GM18868 (cell line): ENCODE measurements at regions not wholly inside any gene's neighbourhood (a gene's known extent, or its start where the extent isn't known, plus 50 kb on each side); places are given as distances from the start of the nearest gene placed in this dataset.
"Not testable (repeated sequence)": the region's sequence is repeated elsewhere in the genome, so short reads cannot be mapped to it uniquely, and the experiment has no call there.

Source experiments
- ATAC-seq: cut with Tn5 transposase; IDR thresholded peaks from one replicate; pipeline ENCODE4 v1.9.1; 2021; ENCODE audit warnings: mild to moderate bottlenecking, moderate library complexity; ENCODE audit not compliant: unreplicated experiment

GRCh38 chr3:82628385-82629014 is 867.1 kb upstream of the GBE1 start:
- no peak for ATAC-seq

GRCh38 chr3:82627733-82628132 is 866.3 kb upstream of the GBE1 start:
- ATAC-seq, result no peak

- not testable (repeated sequence) for ATAC-seq
Measured at GRCh38 chr3:82620744-82621143, 859.3 kb upstream of the GBE1 start.

- ATAC-seq, result no peak
Measured at GRCh38 chr3:82618594-82618993, 857.1 kb upstream of the GBE1 start.

- no peak for ATAC-seq
Measured at GRCh38 chr3:82610236-82610635, 848.8 kb upstream of the GBE1 start.

GRCh38 chr3:82607391-82607790 is 845.9 kb upstream of the GBE1 start:
- ATAC-seq, result no peak

GRCh38 chr3:82596805-82597204 is 835.4 kb upstream of the GBE1 start:
- no peak for ATAC-seq

- ATAC-seq, result no peak
Measured at GRCh38 chr3:82595530-82595929, 834.1 kb upstream of the GBE1 start.

- ATAC-seq, result no peak
Measured at GRCh38 chr3:82587174-82587573, 825.7 kb upstream of the GBE1 start.

GRCh38 chr3:82586414-82586813 is 825.0 kb upstream of the GBE1 start:
- no peak for ATAC-seq

- ATAC-seq, result not testable (repeated sequence)
Measured at GRCh38 chr3:82586002-82586401, 824.6 kb upstream of the GBE1 start.

GRCh38 chr3:82585591-82585990 is 824.1 kb upstream of the GBE1 start:
- ATAC-seq, result not testable (repeated sequence)

GRCh38 chr3:82584861-82585260 is 823.4 kb upstream of the GBE1 start:
- ATAC-seq, result not testable (repeated sequence)

GRCh38 chr3:82584415-82584814 is 823.0 kb upstream of the GBE1 start:
- not testable (repeated sequence) for ATAC-seq

GRCh38 chr3:82581350-82581749 is 819.9 kb upstream of the GBE1 start:
- no peak for ATAC-seq

GRCh38 chr3:82572721-82573120 is 811.3 kb upstream of the GBE1 start:
- ATAC-seq, result no peak

- no peak for ATAC-seq
Measured at GRCh38 chr3:82568776-82569338, 807.4 kb upstream of the GBE1 start.

GRCh38 chr3:82567029-82567600 is 805.7 kb upstream of the GBE1 start:
- ATAC-seq, result no peak

GRCh38 chr3:82562896-82563295 is 801.5 kb upstream of the GBE1 start:
- ATAC-seq, result no peak

- no peak for ATAC-seq
Measured at GRCh38 chr3:82561784-82562183, 800.3 kb upstream of the GBE1 start.

- no peak for ATAC-seq
Measured at GRCh38 chr3:82558081-82558480, 796.6 kb upstream of the GBE1 start.

- no peak for ATAC-seq
Measured at GRCh38 chr3:82556113-82556512, 794.7 kb upstream of the GBE1 start.

GRCh38 chr3:82542556-82542955 is 781.1 kb upstream of the GBE1 start:
- ATAC-seq, result not testable (repeated sequence)
